Activated T-cell treated with anti-CD3 and anti-CD28 coated beads for 48 hours (primary cell): ENCODE measurements at regions not wholly inside any gene's neighbourhood (a gene's known extent, or its start where the extent isn't known, plus 50 kb on each side); places are given as distances from the start of the nearest gene placed in this dataset.

Experiments
- DNase-seq: peaks from one replicate; pipeline ENCODE4 v3.0.0-alpha.2; 2020; ENCODE audit warnings: low read depth

DNA sequence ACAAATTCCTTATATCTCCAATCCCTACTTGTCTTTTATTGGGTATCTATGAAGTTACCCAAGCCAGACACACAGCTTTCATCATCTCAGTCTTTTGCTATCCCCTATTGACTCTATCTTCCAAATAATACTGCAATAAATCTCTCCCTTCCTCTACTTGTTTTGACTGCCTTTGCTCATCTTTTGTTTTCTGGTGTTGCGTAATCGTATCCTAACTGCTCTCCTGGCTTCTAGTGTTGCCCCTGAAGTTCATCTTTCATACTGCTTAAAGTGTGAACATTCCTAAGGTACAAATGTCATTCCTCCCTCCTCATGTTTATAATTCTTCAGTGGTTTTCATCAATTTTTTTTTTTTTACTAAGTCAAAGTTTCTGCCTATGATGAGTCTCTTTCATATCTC, 491.3 kb upstream of the DCC start:
- no peak for DNase-seq

DNA sequence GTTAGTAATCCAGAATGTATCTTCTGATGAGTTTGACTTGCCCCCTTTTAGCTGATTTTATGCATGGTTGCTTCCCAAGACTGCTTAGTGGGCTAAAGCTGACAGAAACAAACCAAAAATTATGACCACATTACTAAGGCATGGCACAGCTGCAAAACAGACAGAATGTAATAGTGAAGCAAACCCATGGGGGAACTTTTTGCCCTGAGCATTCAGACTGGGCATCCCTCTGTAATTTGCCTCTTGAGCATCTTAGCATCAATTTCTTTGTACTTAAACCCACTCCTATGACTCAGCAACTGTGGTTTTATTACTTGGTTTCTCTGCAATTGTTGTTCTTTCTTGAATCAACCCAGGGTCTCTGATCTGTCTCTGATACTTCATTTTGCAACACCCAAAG, 487.3 kb upstream of the DCC start:
- DNase-seq = no peak

DNA sequence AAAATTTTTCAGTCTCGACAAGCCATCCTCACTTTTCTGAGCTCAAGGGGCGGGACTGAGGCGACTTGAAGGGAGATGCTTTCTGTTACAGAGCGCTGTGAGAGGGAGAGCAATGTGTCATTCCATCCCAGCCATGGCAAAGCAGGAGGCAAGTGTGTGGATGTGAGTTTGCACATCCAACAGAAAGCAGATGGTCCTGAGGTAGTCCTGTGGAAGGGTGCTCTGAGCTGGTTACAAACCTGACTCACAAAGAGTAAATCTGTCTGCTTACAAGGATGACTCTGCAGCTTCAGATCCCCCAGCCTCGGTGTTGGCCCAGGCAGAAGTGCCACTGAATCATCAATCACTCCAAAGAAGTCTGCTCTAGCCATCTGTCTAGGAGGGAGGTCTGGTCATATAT, 482.0 kb upstream of the DCC start:
- no peak for DNase-seq

DNA sequence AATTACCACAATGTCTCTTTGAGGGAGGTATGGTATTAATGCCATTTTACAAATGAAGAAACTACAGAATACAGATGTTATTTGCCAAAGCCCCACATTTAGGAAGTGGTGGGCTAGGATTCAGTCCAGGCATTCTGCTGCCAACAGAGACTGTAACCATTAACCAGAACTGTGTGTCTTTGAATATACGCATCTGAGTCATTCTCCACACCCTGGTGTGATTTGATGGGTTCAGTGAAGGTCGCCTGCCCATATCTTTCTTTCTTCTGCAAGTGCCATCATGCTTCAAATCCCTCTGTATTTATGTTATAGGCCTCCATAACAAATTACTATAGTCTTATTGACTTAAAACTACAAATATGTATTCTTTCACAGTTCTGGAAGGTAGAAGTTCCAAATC, 479.0 kb upstream of the DCC start:
- DNase-seq = no peak

DNA sequence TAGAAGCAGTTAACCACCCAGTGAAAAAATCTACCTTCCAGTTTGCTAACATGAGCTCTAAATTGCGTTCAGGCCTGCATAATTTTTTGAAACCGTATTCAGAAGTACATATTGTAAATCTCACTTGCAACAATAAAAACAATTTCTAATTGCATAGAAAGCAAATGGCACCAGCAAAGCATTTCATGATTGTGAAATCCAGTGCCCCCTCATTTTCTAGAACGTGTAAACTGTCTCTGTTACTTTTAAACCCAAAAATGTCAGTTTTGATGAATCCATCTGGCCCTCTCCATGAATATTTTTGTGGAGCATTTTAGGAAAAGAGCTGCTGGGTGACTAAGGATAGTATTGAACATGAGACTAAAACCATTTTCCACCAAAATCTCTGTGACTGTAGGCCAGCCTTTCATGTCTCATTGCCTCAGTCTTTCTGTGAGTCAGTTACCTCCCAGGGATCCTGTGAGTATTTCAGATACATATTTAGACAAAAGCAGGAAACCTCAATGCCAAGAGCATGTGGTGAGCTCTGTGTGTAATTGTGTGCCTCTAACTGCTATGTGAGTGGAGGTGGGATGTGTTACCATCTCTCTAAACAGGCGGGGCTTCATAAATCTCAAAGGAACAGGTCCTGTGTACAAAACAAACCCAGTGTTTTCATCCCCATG, 477.8 kb upstream of the DCC start:
- no peak for DNase-seq

DNA sequence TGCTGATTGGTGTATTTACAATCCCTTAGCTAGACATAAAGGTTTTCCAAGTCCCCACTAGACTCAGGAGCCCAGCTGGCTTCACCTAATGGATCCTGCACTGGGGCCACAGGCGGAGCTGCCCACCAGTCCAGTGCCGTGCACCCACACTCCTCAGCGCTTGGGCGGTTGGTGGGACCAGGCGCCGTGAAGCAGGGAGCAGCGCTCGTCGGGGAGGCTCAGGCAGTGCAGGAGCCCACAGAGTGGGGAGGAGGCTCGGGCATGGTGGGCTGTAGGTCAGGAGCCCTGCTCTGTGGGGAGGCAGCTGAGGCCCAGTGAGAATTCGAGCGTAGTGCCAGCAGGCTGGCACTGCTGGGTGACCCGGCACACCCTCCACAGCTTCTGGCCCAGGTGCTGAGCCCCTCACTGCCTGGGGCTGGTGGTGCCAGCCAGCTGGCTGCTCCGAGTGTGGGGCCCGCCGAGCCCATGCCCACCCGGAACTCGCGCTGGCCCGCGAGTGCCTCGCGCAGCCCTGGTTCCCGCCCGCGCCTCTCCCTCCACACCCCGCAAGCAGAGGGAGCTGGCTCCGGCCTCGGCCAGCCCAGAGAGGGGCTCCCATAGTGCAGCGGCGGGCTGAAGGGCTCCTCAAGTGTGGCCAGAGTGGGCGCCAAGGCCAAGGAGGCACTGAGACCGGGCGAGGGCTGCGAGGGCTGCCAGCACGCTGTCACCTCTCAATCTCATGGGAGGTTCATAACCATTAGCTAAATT, 475.6 kb upstream of the DCC start:
- no peak for DNase-seq

DNA sequence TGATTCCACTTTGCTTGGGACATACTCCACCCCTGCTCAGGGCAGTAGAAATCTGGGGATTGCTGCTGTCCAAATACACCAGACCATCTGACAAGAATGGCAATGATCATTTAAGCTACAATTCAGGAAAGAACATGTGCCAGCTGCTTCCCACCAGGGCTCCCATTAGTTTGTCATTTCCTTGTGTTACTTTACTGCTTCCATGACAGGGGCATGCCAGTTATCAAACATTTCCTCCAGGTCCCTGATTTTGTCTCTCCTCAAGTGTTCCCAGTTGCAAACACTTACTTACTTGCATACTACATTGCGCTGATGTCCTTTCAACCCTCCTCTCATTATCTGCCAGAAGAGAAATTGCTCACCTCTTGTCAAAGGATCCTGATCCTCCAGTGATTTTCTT, 474.5 kb upstream of the DCC start:
- no peak for DNase-seq

DNA sequence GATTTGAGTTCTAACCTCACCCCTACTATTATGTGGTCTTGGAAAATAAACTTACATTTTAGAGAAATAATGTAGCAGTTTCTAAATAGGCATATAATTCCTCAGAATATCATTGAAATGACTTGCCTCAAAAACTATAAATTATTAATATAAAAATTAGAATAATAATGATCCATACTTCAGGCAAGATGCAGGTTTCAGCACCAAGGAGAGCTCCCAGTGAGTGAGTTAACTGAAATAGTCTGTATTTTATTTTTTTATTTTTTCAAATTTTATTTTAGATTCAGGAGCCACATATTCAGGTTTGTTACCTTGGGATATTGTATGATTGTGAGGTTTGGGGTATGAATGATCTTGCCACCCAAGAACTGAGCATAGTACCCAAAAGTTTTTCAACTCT, 472.2 kb upstream of the DCC start:
- DNase-seq = no peak

DNA sequence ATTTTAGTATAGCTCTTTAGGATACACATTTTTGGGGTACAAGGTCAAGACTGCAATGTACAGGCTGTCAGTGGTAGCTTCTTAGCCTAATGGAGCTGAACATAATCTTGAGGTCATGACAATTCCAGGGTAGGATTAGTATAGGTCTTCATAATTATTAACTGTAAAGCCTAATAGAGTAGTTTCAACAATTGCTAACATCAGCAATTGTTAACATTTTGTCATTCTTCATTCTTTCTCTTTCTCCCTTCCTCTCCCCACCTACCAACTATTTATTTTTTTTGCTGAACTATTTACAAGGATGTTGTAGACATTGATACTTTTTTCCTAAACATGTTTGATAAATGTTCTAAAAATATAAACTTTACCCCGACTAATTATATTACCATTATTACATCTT, 461.3 kb upstream of the DCC start:
- no peak for DNase-seq

DNA sequence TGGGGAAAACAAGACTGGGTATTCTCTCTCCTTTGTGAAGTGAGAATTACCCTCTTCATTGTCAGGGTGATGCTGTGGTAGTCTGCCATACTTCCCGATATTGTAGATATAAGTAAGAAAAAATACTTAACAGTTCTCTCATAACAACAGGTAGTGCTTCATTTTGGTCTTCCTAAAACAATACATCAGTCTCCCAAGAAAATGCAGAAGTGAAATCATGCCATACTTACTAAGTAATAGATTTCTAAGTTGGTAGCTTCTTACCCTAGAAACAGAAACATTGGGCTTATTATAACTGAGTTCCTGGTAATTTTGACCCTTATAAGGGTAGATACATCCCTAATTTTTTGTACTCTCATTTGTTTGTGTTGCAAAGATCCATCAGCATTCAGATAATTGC, 460.7 kb upstream of the DCC start:
- DNase-seq = no peak

DNA sequence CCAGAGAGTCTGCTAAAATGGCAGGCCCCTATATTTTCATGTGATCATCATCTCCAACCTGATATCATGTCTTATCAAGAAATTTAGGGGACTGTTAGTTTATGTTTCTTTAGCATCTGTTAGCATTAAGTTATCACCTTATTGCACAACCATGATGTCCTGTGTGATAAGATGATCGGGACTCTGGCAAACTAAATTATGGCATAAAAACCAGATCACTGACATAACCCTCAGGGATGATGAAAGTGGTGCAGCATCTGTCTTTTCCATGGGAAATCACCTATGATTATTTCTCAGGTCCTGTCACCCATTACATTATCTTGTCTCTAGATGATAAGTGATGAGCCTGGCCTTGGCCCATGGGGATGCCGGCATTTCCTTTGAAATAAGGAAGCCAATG, 458.6 kb upstream of the DCC start:
- DNase-seq = no peak

DNA sequence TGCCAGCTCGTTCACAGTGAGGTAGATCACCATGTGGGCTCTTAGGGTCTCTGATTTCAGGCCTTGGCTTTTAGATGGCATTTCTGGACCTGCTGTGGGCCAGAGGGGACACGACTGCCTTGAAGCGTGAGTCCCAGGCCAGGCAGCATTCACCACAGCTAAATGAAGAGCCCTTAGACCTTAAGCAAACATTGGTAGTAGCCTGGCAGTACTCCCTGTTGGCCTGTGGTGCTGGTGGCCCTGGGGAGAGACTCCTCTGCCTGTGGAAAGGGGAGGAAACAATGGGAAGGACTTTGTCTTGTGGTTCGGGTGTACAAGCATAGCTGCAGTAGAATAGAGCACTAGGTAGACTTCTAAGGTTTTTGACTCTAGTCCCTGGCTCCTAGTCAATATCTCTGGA, 456.0 kb upstream of the DCC start:
- no peak for DNase-seq

DNA sequence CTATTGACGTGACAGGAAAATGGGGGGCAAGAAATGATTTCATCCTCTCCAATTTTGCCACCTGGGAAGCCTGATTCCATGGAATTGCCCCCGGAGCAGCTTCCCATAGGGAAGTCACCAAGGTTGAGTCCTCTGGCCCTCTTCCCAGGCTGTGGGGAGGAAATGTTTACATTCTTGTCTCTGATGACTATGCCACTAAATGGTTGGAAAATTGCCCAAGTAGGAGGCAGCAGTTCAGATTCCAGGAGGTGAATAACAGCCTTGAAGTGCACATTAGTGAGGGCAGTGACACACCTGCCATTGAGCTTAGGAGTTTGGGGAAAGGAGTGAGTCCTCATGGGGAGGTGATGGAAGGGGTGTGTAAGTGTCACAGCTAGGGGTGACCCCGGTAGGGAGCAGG, 449.2 kb upstream of the DCC start:
- no peak for DNase-seq

DNA sequence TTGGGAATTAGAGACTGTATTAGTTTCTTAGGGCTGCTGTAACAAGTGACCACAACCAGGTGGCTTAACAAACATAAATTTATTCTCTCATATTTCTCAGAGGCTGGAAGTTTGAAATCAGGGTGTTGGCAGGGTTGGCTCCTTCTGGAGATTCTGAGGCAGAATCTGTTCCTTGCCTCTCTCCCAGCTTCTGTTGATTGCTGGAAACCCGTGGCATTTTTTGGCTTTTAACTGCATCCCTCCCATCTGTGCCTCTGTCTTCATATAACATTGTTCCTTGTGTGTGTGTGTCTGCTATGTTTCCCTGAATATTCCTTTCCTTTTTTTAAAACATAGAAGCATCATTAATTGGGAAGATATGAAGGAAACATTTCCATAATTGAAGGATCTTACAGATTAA, 448.1 kb upstream of the DCC start:
- DNase-seq = no peak

DNA sequence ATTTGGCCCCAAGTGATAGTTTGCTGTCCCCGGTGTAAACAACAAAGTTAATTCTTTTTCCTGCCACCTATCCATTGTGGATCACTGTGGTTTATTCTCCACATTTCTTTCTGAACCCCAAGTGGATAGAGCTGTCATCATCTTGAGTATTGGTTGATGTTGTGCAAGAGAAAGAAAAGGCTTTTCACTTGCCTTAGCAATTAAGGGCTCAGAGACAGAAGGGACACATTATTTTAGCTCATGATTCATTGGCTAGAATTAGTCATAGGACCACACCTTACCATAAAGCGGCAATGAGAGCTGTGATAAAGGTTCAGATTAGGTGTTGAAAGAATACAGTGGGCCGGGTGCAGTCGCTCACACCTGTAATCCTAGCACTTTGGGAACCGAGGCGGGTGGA, 442.1 kb upstream of the DCC start:
- DNase-seq = no peak

DNA sequence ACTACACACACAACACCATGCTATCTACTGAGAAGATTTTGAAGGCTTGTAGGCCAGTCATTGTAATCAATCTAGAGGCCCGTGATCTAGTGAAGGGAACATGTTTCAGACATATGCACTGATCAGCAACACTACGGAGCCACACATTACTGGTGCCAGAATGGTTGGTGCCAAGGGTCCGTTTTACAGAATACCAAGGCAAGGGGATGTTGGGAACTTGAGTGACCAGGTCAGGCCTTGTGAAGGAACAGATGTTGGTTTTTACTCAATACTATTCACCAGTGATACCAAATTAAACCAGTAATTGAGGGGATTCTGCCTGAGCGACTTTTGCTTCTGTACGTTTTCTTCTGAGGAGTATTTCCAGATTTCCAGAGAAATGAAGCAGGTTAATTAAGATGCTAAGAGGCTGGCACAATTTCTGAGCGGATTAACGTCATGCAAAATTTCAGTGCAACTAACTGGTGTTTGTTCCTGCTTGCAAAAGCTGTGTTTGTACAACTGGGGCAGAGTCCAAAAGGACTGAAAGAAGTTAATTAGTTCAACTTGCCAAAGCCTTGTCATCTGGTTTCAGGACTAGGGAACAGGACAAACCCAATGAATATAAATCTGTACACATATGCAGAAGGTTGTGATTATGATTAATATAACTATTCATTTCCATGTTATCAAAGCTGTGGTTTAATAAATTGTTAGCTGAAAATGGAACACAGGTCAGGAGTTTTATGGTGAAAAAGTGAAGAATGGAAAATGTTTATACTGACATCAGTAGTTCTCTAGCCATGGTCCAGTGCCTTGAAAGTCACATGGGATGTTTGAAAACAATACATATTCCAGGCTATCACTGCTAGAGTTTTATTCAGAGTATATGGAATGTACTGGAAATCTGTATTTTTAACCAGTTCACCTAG, 432.1 kb upstream of the DCC start:
- DNase-seq = no peak

DNA sequence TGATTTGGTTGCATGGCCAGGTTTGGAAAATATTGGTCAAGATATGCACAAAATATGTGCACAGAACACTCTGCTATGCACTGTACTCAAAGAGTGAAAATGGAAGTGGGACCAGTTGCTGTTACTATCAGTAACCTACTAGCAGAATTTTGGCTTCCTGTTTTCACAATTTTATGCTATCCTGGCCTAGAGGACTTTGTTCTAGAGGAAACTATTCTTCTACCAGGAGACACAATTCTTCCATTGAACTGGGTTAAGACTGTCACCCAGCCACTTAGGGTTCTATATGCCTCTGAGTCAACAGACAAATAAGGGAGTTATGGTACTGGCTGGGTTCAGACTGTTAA, 431.4 kb upstream of the DCC start:
- DNase-seq = no peak

DNA sequence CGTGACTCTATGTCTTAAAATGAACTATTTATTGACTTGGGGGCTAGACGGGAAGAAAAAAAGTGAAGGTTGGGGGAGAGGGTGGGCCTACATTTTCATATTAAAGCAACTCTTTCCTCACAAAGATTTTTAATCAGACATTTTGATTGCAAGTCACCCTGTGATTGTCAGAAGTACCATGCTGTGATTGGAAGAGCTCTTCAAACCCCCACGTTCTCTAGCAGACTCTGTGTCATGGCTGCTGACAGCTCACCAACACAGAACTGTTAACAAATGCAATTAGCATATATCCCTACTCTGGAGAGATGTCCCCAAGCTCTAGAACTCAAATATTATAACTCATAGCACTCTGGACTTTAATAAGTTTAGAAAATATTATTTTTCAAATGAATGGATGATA, 428.4 kb upstream of the DCC start:
- DNase-seq = no peak

DNA sequence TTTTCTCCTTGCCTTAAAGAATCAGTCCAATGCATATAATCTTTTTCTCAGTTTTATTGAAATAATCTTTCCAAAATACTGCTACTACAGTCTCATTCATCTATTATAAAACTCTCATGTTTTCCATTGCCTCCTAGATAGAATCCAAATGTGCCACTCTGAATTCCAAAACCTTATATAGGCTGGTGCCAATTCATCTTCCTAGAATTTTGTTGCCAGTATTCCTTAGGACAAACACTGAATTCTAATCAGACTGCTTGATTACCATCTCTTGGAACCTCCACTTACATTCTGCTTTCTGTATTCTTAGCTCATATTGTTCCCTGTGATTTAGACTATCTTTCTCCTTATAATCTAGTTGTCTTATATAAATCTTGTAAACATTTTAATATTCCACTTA, 427.6 kb upstream of the DCC start:
- DNase-seq = no peak

DNA sequence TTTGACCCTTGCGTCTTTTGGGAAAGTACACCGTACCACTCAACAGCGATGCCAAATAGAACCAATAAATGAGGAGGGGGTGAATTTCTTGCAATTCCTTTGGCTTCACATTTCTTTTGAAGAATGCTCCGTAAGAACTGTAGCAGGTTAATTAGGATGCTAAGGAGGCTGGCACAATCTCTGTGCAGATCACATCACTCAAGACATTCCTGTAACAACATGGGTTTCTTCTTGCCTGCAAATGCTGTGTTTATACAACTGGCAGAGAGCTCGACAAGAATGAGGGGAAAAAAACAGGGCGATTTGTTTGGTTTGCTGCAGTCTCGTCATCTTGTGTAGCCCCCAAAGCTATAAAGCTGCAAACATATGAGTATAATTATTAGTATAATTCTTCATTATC, 424.8 kb upstream of the DCC start:
- DNase-seq = no peak

DNA sequence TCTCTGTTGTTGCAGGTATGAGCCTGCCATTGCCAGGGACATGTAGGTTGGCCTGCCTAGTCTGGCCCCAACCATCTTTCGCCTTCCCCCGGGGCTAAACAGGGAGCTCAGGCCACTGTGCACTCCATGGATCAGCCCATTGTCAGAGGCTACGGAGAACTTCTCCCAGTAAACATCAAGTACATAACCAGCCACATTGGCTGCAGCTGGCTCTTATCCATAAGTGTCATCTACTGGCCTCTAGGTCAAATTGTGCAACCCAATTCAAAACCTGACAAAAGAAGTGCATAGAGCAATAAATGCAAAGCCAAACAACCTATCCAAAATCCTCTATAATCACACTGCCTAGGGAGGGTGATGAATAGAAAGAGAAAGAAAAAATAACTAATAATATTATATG, 418.1 kb upstream of the DCC start:
- DNase-seq = no peak

DNA sequence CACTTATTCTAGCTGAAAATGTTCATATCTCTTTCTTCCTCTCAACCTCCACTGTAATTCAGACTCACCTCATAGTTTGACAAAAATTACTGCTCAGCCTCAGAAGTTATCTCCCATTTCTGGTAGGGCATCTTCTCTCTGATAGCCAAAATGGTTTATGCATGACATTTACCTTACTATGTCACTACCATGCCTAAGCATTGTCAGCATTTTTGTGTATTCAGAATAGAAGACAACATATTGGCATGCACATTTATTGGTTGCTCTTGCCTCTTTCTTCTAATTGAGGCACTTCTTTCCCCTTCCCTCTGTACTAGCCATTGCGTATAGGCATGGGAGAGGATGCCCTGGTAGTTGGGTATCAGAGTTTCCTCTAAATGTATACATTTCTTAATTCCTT, 406.1 kb upstream of the DCC start:
- DNase-seq = no peak

DNA sequence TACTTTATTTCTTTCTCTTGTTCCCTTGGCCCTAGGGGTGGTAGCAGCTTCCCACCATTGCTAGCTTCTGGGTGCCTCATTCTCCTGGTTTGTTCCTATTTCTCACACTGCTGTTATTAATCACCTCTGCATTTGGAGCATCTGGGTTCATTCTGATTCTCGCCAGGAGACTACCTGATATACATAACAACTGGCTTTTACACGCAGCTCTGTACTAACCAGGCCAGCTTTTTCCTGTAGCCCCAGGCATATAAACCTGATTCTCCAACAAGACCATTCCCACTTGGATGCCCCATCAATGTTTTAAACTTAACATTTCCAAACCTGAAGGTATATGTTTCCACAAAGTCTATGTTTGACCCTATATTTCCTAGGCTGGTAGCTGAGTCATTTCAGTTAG, 403.9 kb upstream of the DCC start:
- DNase-seq = no peak
